A673 (cell line): ENCODE measurements at regions not wholly inside any gene's neighbourhood (a gene's known extent, or its start where the extent isn't known, plus 50 kb on each side); places are given as distances from the start of the nearest gene placed in this dataset.
"Not testable (repeated sequence)": the region's sequence is repeated elsewhere in the genome, so short reads cannot be mapped to it uniquely, and the experiment has no call there.

ENCODE experiments used
- BruUV-seq: library from RNA; stranded (reverse); fragments of 400-500 nt; replicated peaks from 2 replicates; lab custom pipeline; 2021; lab: Mats Ljungman, UMichigan
- CTCF ChIA-PET: fragments of 300-600 bp; sonication (Branson Sonifier 250); formaldehyde crosslinking; loops from one replicate; lab custom pipeline; 2022; ENCODE audit warnings: antibody characterized with exemption; lab: Charles Lee
- POLR2A ChIA-PET: fragments of 300-600 bp; sonication (Branson Sonifier 250); formaldehyde crosslinking; loops from one replicate; lab custom pipeline; 2022; ENCODE audit warnings: antibody characterized with exemption; ENCODE audit not compliant: low non-redundant PET; lab: Charles Lee
- DNase-seq: peaks from one replicate; pipeline ENCODE4 v3.0.0-alpha.2; 2015; ENCODE audit warnings: low spot score
- H3K27ac ChIP-seq: fragments of 200-600 bp; sonication (generic); 2 replicates; pipeline ENCODE4 v1.5.1; 2016; ENCODE audit warnings: mixed run types, low read depth, mild to moderate bottlenecking, mixed read lengths, antibody characterized with exemption, low read length; ENCODE audit not compliant: poor library complexity, severe bottlenecking
- H3K27me3 ChIP-seq: fragments of 200-600 bp; sonication (generic); replicated peaks from 2 replicates; pipeline ENCODE4 v1.6.1; 2017; ENCODE audit warnings: mixed run types, low read depth, mild to moderate bottlenecking, mixed read lengths, antibody characterized with exemption, low read length; ENCODE audit not compliant: insufficient read depth, poor library complexity
- H3K36me3 ChIP-seq: fragments of 200-600 bp; sonication (generic); 2 replicates; pipeline ENCODE4 v1.6.1; 2016; ENCODE audit warnings: mixed run types, mild to moderate bottlenecking, mixed read lengths, antibody characterized with exemption, low read length; ENCODE audit not compliant: insufficient read depth, poor library complexity, severe bottlenecking
- H3K4me1 ChIP-seq: fragments of 200-600 bp; sonication (generic); 2 replicates; pipeline ENCODE4 v1.6.1; 2017; ENCODE audit warnings: mixed run types, mild to moderate bottlenecking, mixed read lengths, antibody characterized with exemption, low read length; ENCODE audit not compliant: insufficient read depth, poor library complexity, severe bottlenecking
- H3K4me3 ChIP-seq: fragments of 200-600 bp; sonication (generic); 2 replicates; pipeline ENCODE4 v1.5.1; 2016; ENCODE audit warnings: low read depth, mixed run types, mild to moderate bottlenecking, mixed read lengths, low read length; ENCODE audit not compliant: poor library complexity, severe bottlenecking
- H3K9me3 ChIP-seq: fragments of 200-600 bp; sonication (generic); 2 replicates; pipeline ENCODE4 v1.6.1; 2016; ENCODE audit warnings: mixed run types, low read depth, mild to moderate bottlenecking, mixed read lengths, antibody characterized with exemption, low read length; ENCODE audit not compliant: poor library complexity, severe bottlenecking
- CTCF ChIP-seq: fragments of 300-800, 200-600 bp; sonication (generic); conservative IDR thresholded peaks from 2 replicates; pipeline ENCODE4 v1.5.1; 2017; ENCODE audit warnings: low read depth, mild to moderate bottlenecking, antibody characterized with exemption, low read length, moderate library complexity, mixed read lengths
- EZH2 ChIP-seq: fragments of 200-600 bp; sonication (generic); IDR thresholded peaks from 2 replicates; pipeline ENCODE4 v1.6.1; 2017; ENCODE audit warnings: borderline replicate concordance, low read depth, mild to moderate bottlenecking, mixed read lengths, antibody characterized with exemption, low read length; ENCODE audit not compliant: poor library complexity, severe bottlenecking
- intact Hi-C: fragments of 100-400 bp; cut with micrococcal nuclease; formaldehyde crosslinking; loops from one replicate; pipeline ENCODE4 v1.10.0; 2022; ENCODE audit not compliant: unreplicated experiment

- Histone ChIP-seq H3K9me3 (no peaks in the 10 kb centered on the region), H3K4me1 (no peaks in the 10 kb centered on the region), H3K27ac (no peak overlapping the region), H3K27me3 (no peaks in the 10 kb centered on the region), H3K36me3 (no peaks in the 10 kb centered on the region), H3K4me3 (no peak overlapping the region)
- CTCF ChIA-PET, result no interaction called here
- TF ChIP-seq EZH2, result no peak
- no peak for TF ChIP-seq CTCF
- no TSS peak for BruUV-seq
- intact Hi-C loops, result no loop called here
- DNase-seq, result no peak
- POLR2A ChIA-PET, result interaction anchor here (0.6 kb wide), 1 partner anchor 142 kb away, joined by 3 read pairs; no protein-coding TSS in a partner anchor
Observed at GRCh38 chr3:65130782-65131181, 443.0 kb upstream of the ADAMTS9 start.

GRCh38 chr3:65128346-65128745 is 440.5 kb upstream of the ADAMTS9 start:
- Histone ChIP-seq H3K9me3 (no peaks in the 10 kb centered on the region), H3K27ac (no peak overlapping the region), H3K36me3 (no peaks in the 10 kb centered on the region), H3K4me1 (no peaks in the 10 kb centered on the region), H3K27me3 (no peaks in the 10 kb centered on the region), H3K4me3 (no peak overlapping the region)
- intact Hi-C loops, result no loop called here
- no peak for DNase-seq
- no TSS peak for BruUV-seq
- POLR2A ChIA-PET, result no interaction called here
- CTCF ChIA-PET, result no interaction called here
- no peak for TF ChIP-seq CTCF
- no peak for TF ChIP-seq EZH2

- no peaks in the 10 kb centered on the region for H3K9me3 ChIP-seq
- BruUV-seq, result no TSS peak
- intact Hi-C loops, result no loop called here
- H3K27me3 ChIP-seq, result no peaks in the 10 kb centered on the region
- H3K27ac ChIP-seq, result no peak overlapping the region
- no peaks in the 10 kb centered on the region for H3K36me3 ChIP-seq
- no peaks in the 10 kb centered on the region for H3K4me1 ChIP-seq
- peak; percentile 0 for DNase-seq
- no peak for TF ChIP-seq EZH2
- no peak for TF ChIP-seq CTCF
- POLR2A ChIA-PET, result no interaction called here
- H3K4me3 ChIP-seq, result no peak overlapping the region
- CTCF ChIA-PET, result no interaction called here
Observed at GRCh38 chr3:65126527-65127410, 439.0 kb upstream of the ADAMTS9 start.

- H3K27ac ChIP-seq, BruUV-seq, H3K27me3 ChIP-seq, DNase-seq, CTCF ChIA-PET, POLR2A ChIA-PET, intact Hi-C loops, H3K36me3 ChIP-seq, H3K4me1 ChIP-seq, H3K4me3 ChIP-seq, H3K9me3 ChIP-seq: not testable (repeated sequence)
Observed at GRCh38 chr3:65120156-65120555, 432.4 kb upstream of the ADAMTS9 start.
